ENCODE measurements at regions not wholly inside any gene's neighbourhood (a gene's known extent, or its start where the extent isn't known, plus 50 kb on each side); places are given as distances from the start of the nearest gene placed in this dataset.

DNA sequence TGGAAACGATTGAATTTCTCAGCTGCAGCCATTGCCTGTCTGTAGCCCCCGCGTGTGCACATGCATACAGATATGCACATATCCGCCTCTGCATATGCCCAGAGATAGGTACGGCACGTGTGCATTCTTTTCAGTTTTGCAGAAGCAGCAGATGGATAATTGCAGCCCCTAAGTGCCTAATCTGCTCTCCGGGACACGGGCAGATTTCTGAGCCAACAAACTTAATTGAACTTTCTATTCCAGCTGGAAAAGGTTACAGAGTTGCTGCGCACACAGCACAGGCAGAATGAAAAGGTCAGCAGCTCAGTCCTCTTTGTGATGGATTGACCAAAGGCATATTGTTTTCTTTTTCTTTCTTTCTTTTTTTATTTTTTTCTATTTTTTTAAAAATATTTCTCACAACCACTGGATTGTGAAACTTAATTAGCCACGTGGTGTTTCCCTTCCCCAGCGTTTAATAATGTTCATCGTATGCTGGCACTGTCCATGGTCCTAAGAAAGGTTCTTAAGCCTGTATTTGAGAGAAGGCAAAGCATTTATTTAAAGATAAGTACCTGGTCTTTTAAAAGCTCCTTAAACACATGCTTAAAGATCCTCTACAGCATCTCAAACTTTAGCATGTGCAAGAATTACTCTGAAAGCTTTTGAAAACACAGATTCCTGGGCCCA, 270.2 kb upstream of the BRINP1 start:
- Mint-ChIP-seq H3K4me3 (no peak overlapping the region), H3K27me3 (ENCODE audit: low read depth) (no peaks in the 10 kb centered on the region; the same call in 1 of the 2 replicates), H3K9me3 (peaks cover 14% of the 10 kb centered on the region), H3K36me3 (no peaks in the 10 kb centered on the region), H3K4me1 (no peaks in the 10 kb centered on the region), H3K27ac (no peak overlapping the region)
- TF ChIP-seq, protein P1, sequence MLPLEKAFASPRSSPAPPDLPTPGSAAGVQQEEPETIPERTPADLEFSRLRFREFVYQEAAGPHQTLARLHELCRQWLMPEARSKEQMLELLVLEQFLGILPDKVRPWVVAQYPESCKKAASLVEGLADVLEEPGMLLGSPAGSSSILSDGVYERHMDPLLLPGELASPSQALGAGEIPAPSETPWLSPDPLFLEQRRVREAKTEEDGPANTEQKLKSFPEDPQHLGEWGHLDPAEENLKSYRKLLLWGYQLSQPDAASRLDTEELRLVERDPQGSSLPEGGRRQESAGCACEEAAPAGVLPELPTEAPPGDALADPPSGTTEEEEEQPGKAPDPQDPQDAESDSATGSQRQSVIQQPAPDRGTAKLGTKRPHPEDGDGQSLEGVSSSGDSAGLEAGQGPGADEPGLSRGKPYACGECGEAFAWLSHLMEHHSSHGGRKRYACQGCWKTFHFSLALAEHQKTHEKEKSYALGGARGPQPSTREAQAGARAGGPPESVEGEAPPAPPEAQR (CRISPR knock-in tag; IDR thresholded peaks at IDR 0.05), result no peak
- TF ChIP-seq ZNF425 (CRISPR knock-in tag; conservative IDR thresholded peaks at IDR 0.05) (no peak), ZNF423 (CRISPR knock-in tag; IDR thresholded peaks at IDR 0.05) (no peak), ETV6 (CRISPR knock-in tag; IDR thresholded peaks at IDR 0.05) (no peak), TP53 (CRISPR knock-in tag; IDR thresholded peaks at IDR 0.05) (no peak), JAZF1 (CRISPR knock-in tag; IDR thresholded peaks at IDR 0.05) (no peak), CREM (CRISPR knock-in tag; IDR thresholded peaks at IDR 0.05) (no peak), HMGXB4 (CRISPR knock-in tag; IDR thresholded peaks at IDR 0.05) (no peak), ZNF138 (CRISPR knock-in tag; conservative IDR thresholded peaks at IDR 0.05) (no peak), FOXP1 (CRISPR knock-in tag; IDR thresholded peaks at IDR 0.05; ENCODE audit: borderline replicate concordance) (no peak), ZNF416 (CRISPR knock-in tag; IDR thresholded peaks at IDR 0.05) (no peak)
- TF ChIP-seq, protein P2, sequence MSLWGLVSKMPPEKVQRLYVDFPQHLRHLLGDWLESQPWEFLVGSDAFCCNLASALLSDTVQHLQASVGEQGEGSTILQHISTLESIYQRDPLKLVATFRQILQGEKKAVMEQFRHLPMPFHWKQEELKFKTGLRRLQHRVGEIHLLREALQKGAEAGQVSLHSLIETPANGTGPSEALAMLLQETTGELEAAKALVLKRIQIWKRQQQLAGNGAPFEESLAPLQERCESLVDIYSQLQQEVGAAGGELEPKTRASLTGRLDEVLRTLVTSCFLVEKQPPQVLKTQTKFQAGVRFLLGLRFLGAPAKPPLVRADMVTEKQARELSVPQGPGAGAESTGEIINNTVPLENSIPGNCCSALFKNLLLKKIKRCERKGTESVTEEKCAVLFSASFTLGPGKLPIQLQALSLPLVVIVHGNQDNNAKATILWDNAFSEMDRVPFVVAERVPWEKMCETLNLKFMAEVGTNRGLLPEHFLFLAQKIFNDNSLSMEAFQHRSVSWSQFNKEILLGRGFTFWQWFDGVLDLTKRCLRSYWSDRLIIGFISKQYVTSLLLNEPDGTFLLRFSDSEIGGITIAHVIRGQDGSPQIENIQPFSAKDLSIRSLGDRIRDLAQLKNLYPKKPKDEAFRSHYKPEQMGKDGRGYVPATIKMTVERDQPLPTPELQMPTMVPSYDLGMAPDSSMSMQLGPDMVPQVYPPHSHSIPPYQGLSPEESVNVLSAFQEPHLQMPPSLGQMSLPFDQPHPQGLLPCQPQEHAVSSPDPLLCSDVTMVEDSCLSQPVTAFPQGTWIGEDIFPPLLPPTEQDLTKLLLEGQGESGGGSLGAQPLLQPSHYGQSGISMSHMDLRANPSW (CRISPR knock-in tag; conservative IDR thresholded peaks at IDR 0.05; ENCODE audit: low read depth), result no peak
- TF ChIP-seq, protein P3, sequence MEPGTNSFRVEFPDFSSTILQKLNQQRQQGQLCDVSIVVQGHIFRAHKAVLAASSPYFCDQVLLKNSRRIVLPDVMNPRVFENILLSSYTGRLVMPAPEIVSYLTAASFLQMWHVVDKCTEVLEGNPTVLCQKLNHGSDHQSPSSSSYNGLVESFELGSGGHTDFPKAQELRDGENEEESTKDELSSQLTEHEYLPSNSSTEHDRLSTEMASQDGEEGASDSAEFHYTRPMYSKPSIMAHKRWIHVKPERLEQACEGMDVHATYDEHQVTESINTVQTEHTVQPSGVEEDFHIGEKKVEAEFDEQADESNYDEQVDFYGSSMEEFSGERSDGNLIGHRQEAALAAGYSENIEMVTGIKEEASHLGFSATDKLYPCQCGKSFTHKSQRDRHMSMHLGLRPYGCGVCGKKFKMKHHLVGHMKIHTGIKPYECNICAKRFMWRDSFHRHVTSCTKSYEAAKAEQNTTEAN (CRISPR knock-in tag; IDR thresholded peaks at IDR 0.05), result no peak
- no peak for DNase-seq (ENCODE audit: low spot score)
- ChIA-PET POLR2A (no interaction called here), CTCF (no interaction called here)
- no peak for ATAC-seq

- Mint-ChIP-seq H3K9me3 (peaks cover 14% of the 10 kb centered on the region), H3K4me3 (no peak overlapping the region), H3K27ac (no peak overlapping the region), H3K36me3 (no peaks in the 10 kb centered on the region), H3K27me3 (ENCODE audit: low read depth) (no peaks in the 10 kb centered on the region), H3K4me1 (peaks cover 4% of the 10 kb centered on the region; the same call in 1 of the 2 replicates)
- ATAC-seq, result no peak
- DNase-seq (ENCODE audit: low spot score), result no peak
- ChIA-PET CTCF (no interaction called here), POLR2A (no interaction called here)
- no peak for TF ChIP-seq ZNF121 (CRISPR knock-in tag; IDR thresholded peaks at IDR 0.05)
- TF ChIP-seq, protein P4, sequence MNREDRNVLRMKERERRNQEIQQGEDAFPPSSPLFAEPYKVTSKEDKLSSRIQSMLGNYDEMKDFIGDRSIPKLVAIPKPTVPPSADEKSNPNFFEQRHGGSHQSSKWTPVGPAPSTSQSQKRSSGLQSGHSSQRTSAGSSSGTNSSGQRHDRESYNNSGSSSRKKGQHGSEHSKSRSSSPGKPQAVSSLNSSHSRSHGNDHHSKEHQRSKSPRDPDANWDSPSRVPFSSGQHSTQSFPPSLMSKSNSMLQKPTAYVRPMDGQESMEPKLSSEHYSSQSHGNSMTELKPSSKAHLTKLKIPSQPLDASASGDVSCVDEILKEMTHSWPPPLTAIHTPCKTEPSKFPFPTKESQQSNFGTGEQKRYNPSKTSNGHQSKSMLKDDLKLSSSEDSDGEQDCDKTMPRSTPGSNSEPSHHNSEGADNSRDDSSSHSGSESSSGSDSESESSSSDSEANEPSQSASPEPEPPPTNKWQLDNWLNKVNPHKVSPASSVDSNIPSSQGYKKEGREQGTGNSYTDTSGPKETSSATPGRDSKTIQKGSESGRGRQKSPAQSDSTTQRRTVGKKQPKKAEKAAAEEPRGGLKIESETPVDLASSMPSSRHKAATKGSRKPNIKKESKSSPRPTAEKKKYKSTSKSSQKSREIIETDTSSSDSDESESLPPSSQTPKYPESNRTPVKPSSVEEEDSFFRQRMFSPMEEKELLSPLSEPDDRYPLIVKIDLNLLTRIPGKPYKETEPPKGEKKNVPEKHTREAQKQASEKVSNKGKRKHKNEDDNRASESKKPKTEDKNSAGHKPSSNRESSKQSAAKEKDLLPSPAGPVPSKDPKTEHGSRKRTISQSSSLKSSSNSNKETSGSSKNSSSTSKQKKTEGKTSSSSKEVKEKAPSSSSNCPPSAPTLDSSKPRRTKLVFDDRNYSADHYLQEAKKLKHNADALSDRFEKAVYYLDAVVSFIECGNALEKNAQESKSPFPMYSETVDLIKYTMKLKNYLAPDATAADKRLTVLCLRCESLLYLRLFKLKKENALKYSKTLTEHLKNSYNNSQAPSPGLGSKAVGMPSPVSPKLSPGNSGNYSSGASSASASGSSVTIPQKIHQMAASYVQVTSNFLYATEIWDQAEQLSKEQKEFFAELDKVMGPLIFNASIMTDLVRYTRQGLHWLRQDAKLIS (CRISPR knock-in tag; IDR thresholded peaks at IDR 0.05; ENCODE audit: borderline replicate concordance), result no peak
- TF ChIP-seq, protein P5, sequence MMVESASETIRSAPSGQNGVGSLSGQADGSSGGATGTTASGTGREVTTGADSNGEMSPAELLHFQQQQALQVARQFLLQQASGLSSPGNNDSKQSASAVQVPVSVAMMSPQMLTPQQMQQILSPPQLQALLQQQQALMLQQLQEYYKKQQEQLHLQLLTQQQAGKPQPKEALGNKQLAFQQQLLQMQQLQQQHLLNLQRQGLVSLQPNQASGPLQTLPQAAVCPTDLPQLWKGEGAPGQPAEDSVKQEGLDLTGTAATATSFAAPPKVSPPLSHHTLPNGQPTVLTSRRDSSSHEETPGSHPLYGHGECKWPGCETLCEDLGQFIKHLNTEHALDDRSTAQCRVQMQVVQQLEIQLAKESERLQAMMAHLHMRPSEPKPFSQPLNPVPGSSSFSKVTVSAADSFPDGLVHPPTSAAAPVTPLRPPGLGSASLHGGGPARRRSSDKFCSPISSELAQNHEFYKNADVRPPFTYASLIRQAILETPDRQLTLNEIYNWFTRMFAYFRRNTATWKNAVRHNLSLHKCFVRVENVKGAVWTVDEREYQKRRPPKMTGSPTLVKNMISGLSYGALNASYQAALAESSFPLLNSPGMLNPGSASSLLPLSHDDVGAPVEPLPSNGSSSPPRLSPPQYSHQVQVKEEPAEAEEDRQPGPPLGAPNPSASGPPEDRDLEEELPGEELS (CRISPR knock-in tag; IDR thresholded peaks at IDR 0.05), result no peak
- TF ChIP-seq E2F5 (CRISPR knock-in tag; IDR thresholded peaks at IDR 0.05), result no peak
These were observed 264.8 kb upstream of the BRINP1 start for GRCh38 chr9:119634006-119634405.
